Cerebellar nuclear complex (tissue), 1 donor: ENCODE measurements at regions not wholly inside any gene's neighbourhood (a gene's known extent, or its start where the extent isn't known, plus 50 kb on each side); places are given as distances from the start of the nearest gene placed in this dataset.

Experiments used
- DNase-seq, 2 experiments: peaks; one replicate each; lab custom pipeline; 2025; lab: John Stamatoyannopoulos, UW

DNA sequence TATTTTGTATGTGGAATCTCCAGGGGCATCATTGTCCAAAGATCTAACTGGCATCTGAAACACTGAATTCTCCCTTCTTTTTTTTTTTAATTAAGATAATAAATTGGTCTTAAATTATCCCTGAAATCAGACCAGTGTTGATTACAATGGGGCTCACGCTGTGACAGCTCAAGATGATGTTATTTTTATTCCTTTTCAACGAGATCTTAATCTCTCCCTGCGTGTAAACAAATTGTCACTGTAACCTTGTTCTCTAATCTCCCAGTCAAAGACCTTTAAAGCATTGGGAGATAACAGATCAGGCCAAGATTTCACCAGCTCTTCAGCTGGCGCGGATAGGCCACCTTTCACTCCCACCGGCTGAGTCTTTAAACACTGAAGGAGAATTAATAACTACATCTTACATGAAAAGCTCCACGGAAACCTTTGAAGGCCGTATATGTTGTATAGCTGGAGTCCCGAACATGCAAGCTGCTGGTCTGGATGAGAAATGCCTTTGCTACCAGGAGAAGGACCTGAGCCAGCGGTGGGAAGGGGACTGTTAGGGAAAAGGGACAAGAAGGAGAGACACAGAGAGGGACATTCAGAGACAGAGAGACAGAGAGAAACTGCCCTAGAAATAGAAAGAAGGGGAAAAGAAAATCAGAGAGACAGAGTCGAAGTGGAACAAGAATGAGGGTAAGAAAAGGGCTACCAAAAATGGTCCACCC is 418.8 kb upstream of the NR2F2 start:
- no peak for DNase-seq

DNA sequence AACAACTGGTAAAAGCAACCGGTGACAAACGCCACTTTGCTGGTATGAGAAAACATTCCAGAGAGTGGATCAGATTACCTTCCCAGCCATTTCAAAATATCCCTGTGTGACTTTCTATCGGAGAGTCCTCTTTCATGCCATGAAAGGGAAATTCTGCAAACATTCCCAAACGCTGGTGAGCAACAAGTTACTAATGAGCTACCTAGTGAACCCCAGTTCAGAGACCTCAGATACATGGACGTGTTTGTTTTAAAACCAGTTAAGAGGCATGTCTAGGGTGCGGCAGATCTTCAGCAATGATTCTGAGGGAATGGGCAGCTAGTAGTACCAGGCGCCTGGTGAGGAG is 418.2 kb upstream of the NR2F2 start:
- no peak for DNase-seq

DNA sequence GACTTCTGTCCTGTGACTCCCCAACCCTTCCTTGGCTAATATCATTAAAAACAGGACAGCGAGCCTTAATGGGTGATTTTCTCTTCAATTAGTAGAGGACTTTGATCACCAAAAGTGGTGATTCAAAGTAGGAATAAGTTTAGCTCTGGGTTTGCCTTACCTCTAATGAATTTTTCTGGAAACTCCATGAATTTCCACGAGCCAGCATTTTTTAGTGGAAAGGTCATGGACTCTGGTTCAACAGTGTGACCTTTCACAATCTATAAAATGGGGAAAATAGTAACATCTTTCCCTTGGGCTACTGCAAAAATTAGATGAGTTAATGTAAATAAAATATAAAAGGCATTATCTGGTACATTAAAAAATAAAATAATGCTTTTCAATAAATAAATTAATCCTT is 417.8 kb upstream of the NR2F2 start:
- no peak for DNase-seq

DNA sequence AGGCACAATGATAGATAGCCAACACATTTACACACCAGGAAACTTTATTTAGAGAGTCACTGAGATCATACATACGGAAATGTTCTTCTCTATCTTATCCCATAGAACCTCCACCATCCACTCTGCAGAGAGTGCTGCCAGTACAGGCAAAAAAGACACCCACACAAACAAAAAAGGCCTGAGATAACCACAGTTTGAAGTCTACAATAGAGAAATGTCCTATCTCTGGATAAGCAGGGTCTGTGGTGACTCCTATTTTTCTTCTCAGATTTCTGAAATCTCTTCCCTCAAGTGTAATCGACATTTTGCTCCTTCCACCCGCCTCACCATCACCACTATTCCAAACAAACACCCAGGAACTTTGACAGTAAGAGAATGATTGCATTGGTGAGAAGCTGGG is 413.9 kb upstream of the NR2F2 start:
- no peak for DNase-seq

DNA sequence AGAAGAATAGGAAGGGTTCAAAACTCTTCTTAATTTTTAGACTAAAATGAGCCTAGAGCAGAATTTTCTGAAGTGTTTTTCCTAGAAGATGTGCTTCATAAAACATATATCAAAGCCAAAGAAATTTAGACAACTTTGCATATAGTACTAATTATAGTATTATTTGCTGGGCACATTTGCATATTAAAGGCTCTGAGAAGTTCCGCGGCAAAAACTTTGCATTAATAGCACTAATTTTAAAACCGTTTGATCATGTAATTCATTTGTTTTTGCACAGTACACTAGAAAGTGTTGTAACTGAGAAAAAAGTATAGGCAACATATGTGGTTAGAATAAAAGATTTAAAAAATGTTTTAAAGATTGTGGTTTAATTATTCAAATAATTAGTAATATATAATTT is 412.0 kb upstream of the NR2F2 start:
- no peak for DNase-seq

DNA sequence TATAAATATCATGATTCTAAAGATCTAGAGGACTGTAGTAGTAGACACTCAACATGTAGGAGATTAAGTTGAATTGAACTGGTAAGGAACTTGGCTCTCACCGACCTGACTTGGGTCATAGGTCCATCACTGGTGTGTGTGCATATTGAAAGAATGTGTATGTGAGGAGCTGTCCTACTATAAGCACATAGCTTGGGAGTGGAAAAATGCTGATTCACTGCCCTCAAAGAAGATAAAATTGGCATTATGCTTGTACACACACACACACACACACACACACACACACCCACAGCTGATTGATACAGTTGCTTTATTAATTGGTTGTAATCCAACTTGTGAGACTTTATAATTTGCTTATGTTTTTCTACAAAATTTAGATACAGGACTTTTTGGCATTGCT is 411.0 kb upstream of the NR2F2 start:
- no peak for DNase-seq

DNA sequence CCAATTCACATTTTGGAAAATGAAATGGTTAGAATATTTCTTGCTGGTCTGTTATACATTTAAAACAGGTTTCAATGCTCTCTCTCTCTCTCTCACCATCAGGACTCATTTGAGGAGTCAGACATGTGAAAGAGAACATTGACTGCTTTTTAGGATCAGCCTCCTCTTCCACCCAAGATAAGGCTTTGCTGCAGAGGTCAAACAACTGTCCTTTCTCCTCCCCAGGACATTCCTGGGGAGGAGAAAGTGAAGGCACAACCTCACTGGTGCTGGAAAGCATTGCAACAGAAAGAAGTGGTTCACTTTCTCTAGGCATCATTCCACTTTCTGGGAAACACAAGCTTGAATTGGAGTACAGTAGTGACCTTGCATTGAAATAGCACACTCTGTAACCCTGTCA is 409.1 kb upstream of the NR2F2 start:
- no peak for DNase-seq

DNA sequence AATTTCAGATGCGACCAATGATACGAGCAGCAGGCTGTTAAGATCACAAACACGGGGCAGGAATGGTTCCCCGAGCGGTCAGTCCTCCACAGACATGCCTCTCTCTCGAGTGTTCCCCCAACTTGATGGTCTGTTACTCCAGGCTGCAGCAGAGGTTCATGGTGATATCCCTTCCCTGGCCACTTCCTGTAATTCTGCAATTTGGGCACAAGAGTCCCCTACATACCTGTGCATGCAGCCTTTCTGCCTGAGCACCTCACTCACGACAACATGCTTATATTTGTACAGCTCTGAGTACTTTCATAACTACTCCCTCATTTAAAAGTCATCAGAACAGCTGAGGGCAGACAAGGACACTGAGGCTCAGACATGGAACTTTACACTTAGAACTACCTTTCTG is 408.1 kb upstream of the NR2F2 start:
- no peak for DNase-seq

DNA sequence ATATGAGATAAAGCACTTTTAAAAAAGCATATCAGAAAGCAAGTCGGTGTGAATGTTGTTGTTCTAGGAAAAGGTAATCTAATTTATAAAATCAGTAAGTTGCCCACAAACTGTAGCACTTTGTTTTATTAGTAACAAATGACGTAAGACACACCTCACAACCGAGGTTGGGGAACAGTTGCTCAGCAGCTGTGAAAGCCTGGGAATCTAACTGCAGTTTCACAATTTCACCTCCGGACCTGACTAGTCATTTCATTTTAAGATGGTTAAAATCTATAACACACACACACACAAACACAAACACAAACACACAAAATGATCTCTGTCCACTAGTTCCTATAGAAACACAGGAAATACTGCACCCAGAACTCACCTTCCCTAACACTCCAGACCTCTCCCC is 406.7 kb upstream of the NR2F2 start:
- no peak for DNase-seq

DNA sequence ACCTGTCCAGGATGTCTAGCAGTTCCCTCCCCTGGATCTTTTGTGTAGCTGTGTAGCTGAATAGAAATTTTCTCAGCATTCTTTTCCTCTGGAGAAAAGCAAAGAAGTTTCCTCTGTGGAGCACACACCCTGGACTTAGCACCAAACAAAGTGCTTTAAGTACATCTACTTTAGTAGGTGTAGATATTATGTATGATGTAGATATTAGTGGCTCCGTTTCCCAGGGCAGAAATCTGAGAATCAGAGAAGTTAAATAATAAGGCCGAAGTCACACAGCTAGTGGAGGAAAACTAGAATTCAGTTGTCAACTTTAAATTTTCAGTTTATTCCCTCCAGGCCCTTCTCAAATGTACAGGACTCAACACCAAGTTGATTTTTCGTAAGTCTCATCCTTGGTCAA is 401.7 kb upstream of the NR2F2 start:
- no peak for DNase-seq

DNA sequence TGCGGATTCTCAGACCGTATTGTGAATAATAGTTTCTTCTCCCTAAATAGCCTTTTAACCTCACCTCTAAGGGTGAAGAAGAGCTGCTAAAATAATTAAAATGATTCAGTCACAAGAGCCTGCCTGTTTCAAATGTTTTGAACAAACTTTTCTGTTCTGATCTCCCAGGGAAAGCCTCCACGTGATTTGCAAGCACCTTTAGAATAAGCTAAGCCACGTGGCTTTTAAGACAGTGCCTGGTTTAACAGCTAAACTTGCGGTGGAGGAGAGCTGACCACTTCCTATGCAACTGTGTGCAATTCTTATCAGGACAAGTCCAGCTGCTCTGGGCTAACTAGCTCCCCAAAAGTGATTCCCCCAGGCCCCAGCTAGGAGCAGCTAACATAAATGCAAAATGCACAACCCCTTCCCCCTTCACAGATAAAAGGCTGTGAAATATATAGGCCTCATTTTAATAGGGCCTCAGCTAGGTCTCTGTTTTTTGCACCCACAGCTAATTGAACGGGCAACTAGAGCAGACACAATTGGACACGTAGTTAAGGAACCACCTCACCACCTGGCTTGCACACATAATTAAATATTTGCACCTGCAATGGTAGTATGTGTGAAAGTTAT is 401.2 kb upstream of the NR2F2 start:
- no peak for DNase-seq

DNA sequence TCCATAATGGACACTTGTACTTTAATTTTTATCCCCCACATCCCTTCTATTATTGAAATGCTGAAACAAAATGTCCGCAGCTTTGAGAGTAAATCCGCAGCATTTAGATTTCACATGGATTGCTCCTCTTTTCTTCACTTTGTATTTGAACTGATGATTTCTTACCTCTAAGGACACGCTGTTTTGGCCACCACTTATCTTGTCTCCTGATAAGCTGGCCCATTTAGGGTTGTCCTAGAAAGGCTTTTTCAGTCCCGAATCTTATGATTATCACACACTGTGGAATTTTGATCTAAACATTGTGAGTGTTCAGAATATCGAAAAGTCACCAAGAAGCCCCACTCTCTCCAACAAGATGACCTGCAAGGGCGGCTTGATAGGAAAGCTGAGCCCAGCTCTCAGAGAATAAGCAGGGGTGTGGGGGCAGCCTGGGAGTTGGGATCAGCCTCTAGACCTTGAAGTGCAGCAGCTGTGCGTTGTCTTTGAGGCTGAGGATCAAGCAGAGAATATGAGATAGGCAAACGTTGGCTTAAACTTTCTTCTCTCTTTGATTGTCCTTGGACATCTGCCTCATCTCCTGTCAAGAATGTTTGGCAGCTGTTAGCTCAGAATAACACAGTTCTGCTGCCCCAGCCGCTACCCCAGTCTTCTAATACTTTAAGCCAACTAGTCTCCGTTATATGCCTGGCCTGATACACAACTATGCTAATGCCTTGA is 399.7 kb upstream of the NR2F2 start:
- no peak for DNase-seq

DNA sequence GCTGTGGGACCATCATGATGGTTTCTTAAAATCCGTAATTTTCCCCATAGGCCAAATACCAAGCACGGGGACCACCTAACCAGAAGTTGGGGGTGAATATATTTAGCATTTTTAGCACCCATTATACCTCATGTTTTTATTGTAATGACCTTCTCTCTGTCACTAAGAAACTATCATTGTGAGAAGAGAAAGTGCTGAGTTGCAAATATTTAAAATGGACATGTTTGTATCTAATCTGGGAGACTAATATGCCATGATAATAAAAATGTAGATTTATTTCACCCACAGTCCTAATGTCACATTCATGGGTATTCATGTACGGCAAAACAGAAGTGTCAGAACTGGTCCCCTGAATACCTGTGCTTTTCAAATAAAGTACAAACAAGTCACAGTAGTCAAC is 398.9 kb upstream of the NR2F2 start:
- no peak for DNase-seq

DNA sequence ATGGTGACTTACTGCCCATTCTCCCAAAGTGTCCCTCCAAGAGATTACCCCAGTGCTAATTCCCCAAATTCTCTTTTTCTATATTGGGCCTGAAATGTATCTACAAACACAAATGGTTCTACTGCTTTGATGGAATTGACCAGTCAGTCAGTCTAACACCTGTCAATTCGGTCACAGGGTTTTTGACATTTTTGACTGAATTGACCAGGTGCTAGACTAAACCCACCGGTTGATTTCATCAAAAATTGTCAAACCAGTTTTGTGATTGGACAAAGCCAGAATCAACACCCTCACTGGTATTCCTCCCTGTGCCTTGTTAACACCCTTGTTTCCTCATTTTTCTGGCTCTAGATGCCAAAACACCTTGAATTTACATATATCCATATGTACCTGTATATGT is 398.4 kb upstream of the NR2F2 start:
- no peak for DNase-seq

DNA sequence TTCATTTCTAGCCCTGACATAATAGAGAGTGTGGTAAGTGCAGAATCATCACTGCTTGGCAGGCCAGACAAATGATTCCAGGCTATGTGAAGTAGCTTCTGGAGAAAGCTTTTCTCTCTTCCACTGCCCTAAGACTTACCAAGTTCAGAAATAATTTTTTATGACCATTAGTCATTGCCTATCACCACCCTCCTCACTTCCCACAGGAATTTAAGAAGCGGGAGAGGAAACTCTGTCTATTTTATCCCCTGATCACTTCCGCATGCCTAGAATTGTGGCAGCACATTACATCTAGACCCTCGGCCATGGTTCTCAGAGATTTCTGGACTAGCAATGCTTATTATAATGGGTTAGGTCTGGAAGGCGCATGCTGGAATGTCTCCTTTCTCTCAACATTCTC is 397.8 kb upstream of the NR2F2 start:
- no peak for DNase-seq

DNA sequence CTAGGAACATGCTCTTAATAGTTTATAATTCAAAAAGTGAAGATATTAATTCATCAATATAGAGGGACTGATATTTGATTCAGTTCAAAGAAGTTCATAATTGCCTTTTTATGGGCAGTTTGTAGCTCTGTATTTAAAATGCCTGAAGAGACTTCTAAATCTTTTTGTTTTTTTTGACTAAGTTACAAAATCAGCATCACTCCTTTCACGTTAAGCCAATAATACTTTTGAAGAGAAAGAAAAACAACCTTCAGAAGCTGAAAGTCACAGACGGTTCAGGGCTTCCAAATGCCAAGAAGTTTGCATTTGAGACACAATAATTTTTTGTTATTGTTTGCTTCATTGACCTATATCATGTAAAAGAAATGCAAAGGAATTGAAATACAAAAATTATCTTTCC is 394.6 kb upstream of the NR2F2 start:
- DNase-seq = no peak

DNA sequence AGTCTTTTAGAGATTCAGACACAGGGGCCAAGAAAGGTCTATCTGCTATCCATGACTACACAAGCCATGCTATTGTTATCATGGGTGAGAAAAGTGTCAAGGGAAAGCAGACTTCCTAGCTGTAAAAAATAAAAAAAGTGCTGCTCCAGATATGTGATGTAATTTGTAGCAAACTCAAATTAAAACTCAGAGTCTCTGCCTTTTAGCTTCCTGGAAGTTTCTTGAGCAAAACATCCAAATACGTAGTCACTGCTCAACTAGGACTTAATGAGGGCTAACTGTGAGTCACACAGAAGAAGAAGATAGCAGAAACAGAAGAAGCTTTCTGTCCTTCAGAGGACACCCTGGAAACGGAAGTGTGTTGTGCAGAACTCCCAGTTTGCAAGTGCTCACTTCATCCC is 393.4 kb upstream of the NR2F2 start:
- no peak for DNase-seq

DNA sequence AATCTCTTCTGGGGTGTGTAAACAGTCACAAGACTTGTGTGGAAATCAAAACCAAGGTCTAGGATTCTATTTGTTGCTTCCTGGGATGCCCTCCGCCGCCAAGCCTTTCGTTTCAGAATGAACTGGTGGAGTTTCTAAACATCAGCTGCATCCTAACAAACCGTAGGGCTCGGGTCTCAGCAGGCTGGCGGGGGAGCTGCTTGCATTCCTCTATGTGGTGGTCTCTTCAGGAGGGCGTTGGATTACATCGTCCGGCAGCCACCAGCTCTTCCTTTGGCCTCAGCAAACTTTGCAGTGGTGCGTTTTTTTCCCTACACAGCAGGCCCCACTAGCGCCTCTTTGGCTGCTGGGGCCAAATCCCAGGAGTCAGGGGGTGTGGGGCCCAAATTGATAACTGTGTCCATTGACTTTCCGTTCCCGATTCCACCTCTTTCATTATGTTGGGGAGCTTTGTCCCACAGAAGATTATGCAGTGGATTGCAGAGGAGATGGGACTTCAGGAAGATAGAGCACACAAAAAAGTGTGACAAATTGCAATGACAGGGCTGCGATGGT is 390.0 kb upstream of the NR2F2 start:
- DNase-seq = no peak

DNA sequence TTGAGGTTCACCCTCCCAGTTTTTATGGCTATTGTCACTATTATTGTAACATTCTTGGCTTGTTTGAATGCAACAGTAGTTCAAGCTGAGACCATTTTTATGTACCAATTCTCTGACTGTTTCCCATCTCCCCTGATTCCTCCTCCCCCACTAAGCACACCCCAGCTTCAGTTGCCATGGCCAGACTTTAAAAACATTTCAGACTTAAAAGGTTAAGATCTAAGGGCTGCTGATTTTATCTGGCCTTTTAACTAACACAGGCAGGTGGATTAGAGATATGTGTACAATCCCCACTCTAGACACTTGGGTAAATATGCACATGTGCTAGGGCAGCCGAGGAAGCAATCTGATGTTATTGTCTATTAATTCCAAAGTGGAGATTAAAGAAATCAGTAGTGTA is 386.3 kb upstream of the NR2F2 start:
- no peak for DNase-seq

DNA sequence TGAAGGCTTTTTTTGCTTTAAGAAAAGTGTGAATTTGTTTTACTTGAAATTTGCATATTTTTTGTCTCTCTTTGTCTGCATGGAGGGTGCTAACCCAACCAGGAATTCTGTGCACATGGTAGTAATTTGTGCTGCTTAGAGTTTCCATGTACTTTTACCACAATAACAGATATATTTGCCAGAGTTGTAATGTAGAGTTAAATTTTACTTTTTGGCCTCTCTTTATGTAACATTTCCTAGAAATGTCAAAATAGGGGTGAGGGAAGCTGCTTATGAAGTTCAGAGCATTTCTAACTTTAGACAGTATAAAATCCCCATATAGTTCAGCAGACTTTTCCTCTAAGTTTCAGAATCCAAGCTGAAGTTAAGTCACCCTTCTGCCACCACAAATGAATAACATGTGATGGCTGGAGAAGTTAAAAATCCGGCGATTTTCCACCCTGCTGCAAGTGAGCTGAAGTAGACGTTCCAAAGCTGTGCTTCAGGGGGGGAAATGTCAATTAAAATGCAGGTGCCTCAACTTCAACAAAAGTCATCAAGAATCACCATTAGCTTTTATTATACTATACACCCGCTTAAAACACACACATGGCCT is 385.7 kb upstream of the NR2F2 start:
- DNase-seq = no peak

DNA sequence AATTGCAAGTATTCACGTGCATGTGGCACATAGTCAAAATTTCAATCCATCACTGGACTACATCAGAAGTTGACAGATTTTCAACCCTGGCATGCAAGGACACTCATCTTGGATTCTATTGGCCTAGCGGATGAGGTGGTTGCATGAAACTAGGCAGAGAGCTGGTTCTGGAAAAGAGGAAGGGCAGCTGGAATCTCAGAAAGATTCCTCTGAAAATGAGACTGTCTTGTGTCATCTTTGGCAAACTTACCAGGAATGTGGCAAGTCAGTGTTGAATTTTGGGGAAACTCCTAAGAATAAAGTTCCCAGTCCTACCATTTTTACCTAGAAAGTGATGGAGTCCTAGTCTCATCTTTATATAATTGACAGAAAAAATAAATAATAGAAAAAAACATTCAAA is 384.3 kb upstream of the NR2F2 start:
- no peak for DNase-seq

DNA sequence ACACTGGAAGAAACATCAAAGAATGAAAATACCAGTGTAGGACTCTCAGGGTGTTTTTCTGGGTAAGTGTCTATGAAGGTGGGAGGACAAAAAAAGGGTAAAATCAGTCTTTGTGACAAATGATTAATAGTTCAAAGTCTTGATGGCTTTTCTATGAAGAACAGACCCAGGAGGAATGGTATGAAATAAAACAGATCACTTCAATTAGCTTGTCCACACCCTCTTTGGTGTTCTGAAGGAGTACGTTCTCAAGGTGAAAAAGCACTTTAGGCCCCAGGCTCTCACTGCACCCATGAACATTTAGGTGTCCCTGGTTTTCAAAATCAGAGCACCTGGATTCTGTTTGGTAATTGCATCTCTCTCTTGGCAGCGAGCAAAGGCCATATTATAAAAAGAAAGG is 383.6 kb upstream of the NR2F2 start:
- no peak for DNase-seq

DNA sequence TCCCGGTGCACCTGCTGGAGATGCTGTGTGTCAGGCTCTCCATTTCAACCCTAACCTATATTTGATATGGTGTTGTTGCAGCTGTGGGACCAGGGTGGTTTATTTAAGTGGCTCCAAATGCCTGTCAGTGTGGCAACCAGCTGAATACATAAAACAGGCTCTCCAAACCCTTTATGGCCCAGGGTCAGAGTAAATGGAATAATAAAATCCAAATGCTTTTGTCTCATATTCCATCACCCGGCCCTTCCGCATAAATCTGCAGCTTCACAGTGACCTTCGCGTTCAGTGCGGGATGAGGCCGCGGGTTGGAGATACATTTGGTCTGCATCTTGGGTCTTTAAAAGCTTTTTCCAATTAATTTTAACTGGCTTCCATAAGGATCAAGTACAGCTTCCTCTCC is 382.1 kb upstream of the NR2F2 start:
- DNase-seq = no peak
